SK-N-SH (cell line): ENCODE measurements at regions not wholly inside any gene's neighbourhood (a gene's known extent, or its start where the extent isn't known, plus 50 kb on each side); places are given as distances from the start of the nearest gene placed in this dataset.

Source experiments
- CTCF ChIP-seq: fragments of 200-600 bp; sonication (generic); IDR thresholded peaks from 2 replicates; pipeline ENCODE4 v1.6.1; 2017; ENCODE audit warnings: antibody characterized with exemption, mild to moderate bottlenecking, moderate library complexity
- ELF1 ChIP-seq: IDR thresholded peaks from 2 replicates; pipeline ENCODE4 v1.4.0; 2012
- GABPA ChIP-seq: IDR thresholded peaks from 2 replicates; pipeline ENCODE4 v1.4.0; 2012; ENCODE audit warnings: low read depth, mild to moderate bottlenecking
- GATA2 ChIP-seq: sonication (generic); formaldehyde crosslinking; IDR thresholded peaks from 2 replicates; pipeline ENCODE4 v1.5.0; 2020; ENCODE audit warnings: mild to moderate bottlenecking, missing genetic modification reagents
- MEF2A ChIP-seq: IDR thresholded peaks from 2 replicates; pipeline ENCODE4 v1.4.0; 2012; ENCODE audit warnings: low read depth, borderline replicate concordance
- TAF1 ChIP-seq: IDR thresholded peaks from 2 replicates; pipeline ENCODE4 v1.6.1; 2012; ENCODE audit warnings: low read depth, mild to moderate bottlenecking, low read length, moderate library complexity, borderline replicate concordance
- USF1 ChIP-seq: IDR thresholded peaks from 2 replicates; pipeline ENCODE4 v1.4.0; 2012; ENCODE audit warnings: low read depth, borderline replicate concordance
- YY1 ChIP-seq: IDR thresholded peaks from 2 replicates; pipeline ENCODE4 v1.4.0; 2012; ENCODE audit warnings: low read depth, mild to moderate bottlenecking
- ZBTB33 ChIP-seq: IDR thresholded peaks from 2 replicates; pipeline ENCODE4 v1.4.0; 2012; ENCODE audit warnings: low read depth, borderline replicate concordance
- TF ChIP-seq, protein P1 (sequence below): fragments of 150-350 bp; IDR thresholded peaks from 2 replicates; pipeline ENCODE4 v1.6.1; 2017; ENCODE audit warnings: antibody characterized with exemption, low read length, low read depth, borderline replicate concordance
- TF ChIP-seq, protein P2 (sequence below): IDR thresholded peaks from 2 replicates; pipeline ENCODE4 v1.6.1; 2012; ENCODE audit warnings: mild to moderate bottlenecking, low read depth, low read length, moderate library complexity

GRCh38 chr2:220029013-220029412 lies 401.6 kb downstream of the SLC4A3 start:
- TF ChIP-seq, protein P1, sequence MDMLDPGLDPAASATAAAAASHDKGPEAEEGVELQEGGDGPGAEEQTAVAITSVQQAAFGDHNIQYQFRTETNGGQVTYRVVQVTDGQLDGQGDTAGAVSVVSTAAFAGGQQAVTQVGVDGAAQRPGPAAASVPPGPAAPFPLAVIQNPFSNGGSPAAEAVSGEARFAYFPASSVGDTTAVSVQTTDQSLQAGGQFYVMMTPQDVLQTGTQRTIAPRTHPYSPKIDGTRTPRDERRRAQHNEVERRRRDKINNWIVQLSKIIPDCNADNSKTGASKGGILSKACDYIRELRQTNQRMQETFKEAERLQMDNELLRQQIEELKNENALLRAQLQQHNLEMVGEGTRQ: no peak
- TF ChIP-seq CTCF: no peak
- TF ChIP-seq TAF1: no peak
- no peak for TF ChIP-seq ELF1
- no peak for TF ChIP-seq GABPA
- TF ChIP-seq USF1: no peak
- TF ChIP-seq MEF2A: no peak
- TF ChIP-seq GATA2 (CRISPR knock-in tag): no peak
- TF ChIP-seq, protein P2, sequence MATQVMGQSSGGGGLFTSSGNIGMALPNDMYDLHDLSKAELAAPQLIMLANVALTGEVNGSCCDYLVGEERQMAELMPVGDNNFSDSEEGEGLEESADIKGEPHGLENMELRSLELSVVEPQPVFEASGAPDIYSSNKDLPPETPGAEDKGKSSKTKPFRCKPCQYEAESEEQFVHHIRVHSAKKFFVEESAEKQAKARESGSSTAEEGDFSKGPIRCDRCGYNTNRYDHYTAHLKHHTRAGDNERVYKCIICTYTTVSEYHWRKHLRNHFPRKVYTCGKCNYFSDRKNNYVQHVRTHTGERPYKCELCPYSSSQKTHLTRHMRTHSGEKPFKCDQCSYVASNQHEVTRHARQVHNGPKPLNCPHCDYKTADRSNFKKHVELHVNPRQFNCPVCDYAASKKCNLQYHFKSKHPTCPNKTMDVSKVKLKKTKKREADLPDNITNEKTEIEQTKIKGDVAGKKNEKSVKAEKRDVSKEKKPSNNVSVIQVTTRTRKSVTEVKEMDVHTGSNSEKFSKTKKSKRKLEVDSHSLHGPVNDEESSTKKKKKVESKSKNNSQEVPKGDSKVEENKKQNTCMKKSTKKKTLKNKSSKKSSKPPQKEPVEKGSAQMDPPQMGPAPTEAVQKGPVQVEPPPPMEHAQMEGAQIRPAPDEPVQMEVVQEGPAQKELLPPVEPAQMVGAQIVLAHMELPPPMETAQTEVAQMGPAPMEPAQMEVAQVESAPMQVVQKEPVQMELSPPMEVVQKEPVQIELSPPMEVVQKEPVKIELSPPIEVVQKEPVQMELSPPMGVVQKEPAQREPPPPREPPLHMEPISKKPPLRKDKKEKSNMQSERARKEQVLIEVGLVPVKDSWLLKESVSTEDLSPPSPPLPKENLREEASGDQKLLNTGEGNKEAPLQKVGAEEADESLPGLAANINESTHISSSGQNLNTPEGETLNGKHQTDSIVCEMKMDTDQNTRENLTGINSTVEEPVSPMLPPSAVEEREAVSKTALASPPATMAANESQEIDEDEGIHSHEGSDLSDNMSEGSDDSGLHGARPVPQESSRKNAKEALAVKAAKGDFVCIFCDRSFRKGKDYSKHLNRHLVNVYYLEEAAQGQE: no peak
- no peak for TF ChIP-seq YY1
- TF ChIP-seq ZBTB33: no peak
